KMS-11 (cell line): ENCODE measurements at regions not wholly inside any gene's neighbourhood (a gene's known extent, or its start where the extent isn't known, plus 50 kb on each side); places are given as distances from the start of the nearest gene placed in this dataset.

Source experiments
- H2AFZ ChIP-seq: fragments of 200-600 bp; sonication (generic); 2 replicates; pipeline ENCODE4 v1.6.1; 2016; ENCODE audit warnings: antibody characterized with exemption, mixed run types, low read depth
- H3K27ac ChIP-seq: fragments of 200-600 bp; sonication (generic); 2 replicates; pipeline ENCODE4 v1.6.1; 2016; ENCODE audit warnings: mild to moderate bottlenecking, mixed run types
- H3K27me3 ChIP-seq: fragments of 200-600 bp; sonication (generic); 2 replicates; pipeline ENCODE4 v1.6.1; 2017; ENCODE audit warnings: mild to moderate bottlenecking, low read depth, mixed run types, moderate library complexity; ENCODE audit not compliant: insufficient read depth
- H3K36me3 ChIP-seq: fragments of 200-600 bp; sonication (generic); 2 replicates; pipeline ENCODE4 v1.6.1; 2017; ENCODE audit warnings: mild to moderate bottlenecking, mixed run types; ENCODE audit not compliant: insufficient read depth
- H3K4me1 ChIP-seq: fragments of 200-600 bp; sonication (generic); 2 replicates; pipeline ENCODE4 v1.6.1; 2016; ENCODE audit warnings: mild to moderate bottlenecking, low read depth, mixed run types; ENCODE audit not compliant: poor library complexity, severe bottlenecking
- H3K4me2 ChIP-seq: fragments of 200-600 bp; sonication (generic); 2 replicates; pipeline ENCODE4 v1.7.0; 2016; ENCODE audit warnings: mild to moderate bottlenecking, mixed run types
- H3K4me3 ChIP-seq: fragments of 200-600 bp; sonication (generic); IDR thresholded peaks from 2 replicates; pipeline ENCODE4 v1.6.1; 2017; ENCODE audit warnings: low read depth, low read length, mixed read lengths; ENCODE audit not compliant: insufficient read depth
- H3K79me2 ChIP-seq: fragments of 200-600 bp; sonication (generic); 2 replicates; pipeline ENCODE4 v1.6.1; 2016; ENCODE audit warnings: low read depth, mixed run types; ENCODE audit not compliant: insufficient read depth
- H3K9ac ChIP-seq: fragments of 200-600 bp; sonication (generic); 2 replicates; pipeline ENCODE4 v1.6.1; 2016; ENCODE audit warnings: mild to moderate bottlenecking, mixed run types
- H4K20me1 ChIP-seq: fragments of 200-600 bp; sonication (generic); 2 replicates; pipeline ENCODE4 v1.6.1; 2016; ENCODE audit warnings: mild to moderate bottlenecking, mixed run types; ENCODE audit not compliant: insufficient read depth
- TF ChIP-seq, protein P1 (sequence below): fragments of 200-600 bp; sonication (generic); conservative IDR thresholded peaks from 2 replicates; pipeline ENCODE4 v1.6.1; 2017; ENCODE audit warnings: low read depth, mild to moderate bottlenecking, antibody characterized with exemption, low read length, moderate library complexity, mixed read lengths

DNA sequence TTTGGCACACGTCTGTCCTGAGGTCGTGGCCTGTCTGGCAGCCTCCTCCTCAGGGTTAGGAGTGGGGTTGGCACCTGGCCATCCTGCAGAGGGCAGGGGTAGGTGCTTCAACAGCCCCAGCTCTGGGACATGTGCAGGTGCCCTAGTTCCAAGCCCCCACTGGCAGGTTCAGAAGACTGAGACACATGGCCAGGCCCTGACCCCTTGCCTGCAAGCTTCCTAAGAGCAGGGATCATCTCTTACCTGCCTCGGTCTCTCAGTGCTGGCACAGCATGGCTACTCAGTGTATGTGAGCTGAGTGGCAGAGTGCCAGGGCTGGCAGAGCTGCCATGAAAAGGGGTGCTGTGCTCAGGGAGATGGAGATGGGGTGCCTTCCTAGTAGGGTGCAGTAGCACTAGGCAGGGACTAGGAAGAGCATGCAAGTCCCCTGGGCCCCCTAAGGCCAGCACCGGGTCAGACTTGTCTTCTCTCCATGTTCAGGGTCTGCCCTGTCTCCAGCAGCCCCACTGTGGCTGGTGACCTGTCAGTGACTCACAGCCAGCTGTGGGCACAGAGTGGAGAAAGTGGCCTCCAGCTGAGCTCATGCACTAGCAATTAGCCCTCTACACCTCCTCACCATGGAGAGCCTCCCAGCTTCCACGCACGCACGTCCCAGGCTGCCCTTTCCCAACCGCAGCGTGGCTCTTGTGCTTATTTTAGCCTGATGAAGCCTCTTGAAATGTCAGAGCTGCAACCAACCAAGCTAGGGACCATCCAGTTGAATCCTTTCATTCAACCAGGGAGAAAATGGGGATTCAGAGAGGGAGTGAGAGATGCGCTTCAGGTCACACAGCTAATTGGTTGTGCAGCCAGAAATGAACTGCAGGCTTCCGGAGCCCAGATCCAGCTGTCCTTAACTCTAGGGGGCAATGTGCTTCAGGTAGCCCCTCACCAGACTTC, 116.6 kb downstream of the MRPL14 start:
- no peaks in the 10 kb centered on the region for H3K27me3 ChIP-seq
- TF ChIP-seq, protein P1, sequence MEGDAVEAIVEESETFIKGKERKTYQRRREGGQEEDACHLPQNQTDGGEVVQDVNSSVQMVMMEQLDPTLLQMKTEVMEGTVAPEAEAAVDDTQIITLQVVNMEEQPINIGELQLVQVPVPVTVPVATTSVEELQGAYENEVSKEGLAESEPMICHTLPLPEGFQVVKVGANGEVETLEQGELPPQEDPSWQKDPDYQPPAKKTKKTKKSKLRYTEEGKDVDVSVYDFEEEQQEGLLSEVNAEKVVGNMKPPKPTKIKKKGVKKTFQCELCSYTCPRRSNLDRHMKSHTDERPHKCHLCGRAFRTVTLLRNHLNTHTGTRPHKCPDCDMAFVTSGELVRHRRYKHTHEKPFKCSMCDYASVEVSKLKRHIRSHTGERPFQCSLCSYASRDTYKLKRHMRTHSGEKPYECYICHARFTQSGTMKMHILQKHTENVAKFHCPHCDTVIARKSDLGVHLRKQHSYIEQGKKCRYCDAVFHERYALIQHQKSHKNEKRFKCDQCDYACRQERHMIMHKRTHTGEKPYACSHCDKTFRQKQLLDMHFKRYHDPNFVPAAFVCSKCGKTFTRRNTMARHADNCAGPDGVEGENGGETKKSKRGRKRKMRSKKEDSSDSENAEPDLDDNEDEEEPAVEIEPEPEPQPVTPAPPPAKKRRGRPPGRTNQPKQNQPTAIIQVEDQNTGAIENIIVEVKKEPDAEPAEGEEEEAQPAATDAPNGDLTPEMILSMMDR = no peak
- H3K4me2 ChIP-seq = no peak overlapping the region
- no peak overlapping the region for H3K9ac ChIP-seq
- H4K20me1 ChIP-seq = no peaks in the 10 kb centered on the region
- H3K27ac ChIP-seq = no peak overlapping the region
- no peak overlapping the region for H2AFZ ChIP-seq
- H3K4me3 ChIP-seq = no peak overlapping the region
- no peaks in the 10 kb centered on the region for H3K36me3 ChIP-seq
- H3K79me2 ChIP-seq = no peaks in the 10 kb centered on the region
- no peaks in the 10 kb centered on the region for H3K4me1 ChIP-seq

DNA sequence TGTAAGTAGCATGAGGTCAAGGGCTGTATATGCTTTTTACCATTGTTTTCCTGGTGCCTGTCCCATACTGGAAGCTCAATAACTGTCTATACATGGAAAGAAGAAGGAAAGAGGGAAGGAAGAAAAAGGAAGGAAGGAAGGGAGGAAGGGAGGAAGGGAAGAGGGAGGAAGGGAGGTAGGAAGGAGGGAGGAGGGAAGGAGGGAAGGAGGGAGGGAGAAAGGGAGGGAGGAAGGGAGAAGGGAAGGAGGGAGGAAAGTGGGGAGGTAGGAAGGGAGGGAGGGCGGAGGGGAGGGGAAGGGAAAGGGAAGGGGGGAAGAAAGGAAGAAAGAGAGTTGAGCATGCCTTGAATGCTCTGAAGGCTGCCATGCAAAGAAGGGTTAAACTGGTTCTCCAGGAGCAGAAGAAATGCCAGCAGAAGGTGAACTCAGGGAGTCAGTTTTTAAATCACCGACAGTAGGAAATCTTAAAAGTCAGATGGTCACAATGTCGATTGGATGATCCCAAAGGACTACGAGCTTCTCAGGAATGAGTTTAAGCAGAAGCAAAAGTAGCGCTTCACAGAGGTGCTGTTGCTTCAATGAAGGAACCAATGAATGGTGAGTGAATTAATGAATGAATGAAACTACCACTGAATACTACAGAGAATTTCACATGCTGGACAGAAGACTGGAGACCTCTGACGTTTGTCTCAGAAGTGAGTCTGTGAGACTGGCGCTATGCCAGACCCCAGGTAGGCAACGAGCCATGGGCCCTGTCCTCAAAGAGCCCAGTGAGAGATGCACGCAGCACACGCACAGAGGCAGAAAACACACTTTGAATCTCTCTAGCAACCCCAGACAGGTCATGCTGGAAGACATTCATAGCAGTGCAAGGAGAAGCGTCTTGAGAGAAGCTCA, 117.6 kb downstream of the MRPL14 start:
- Histone ChIP-seq H3K79me2 (no peaks in the 10 kb centered on the region), H3K36me3 (no peaks in the 10 kb centered on the region), H3K9ac (no peak overlapping the region), H4K20me1 (no peaks in the 10 kb centered on the region), H3K4me1 (no peaks in the 10 kb centered on the region), H3K4me3 (no peak overlapping the region), H3K27me3 (no peaks in the 10 kb centered on the region), H3K4me2 (no peak overlapping the region), H2AFZ (no peak overlapping the region), H3K27ac (no peak overlapping the region)
- TF ChIP-seq, protein P1 = no peak

DNA sequence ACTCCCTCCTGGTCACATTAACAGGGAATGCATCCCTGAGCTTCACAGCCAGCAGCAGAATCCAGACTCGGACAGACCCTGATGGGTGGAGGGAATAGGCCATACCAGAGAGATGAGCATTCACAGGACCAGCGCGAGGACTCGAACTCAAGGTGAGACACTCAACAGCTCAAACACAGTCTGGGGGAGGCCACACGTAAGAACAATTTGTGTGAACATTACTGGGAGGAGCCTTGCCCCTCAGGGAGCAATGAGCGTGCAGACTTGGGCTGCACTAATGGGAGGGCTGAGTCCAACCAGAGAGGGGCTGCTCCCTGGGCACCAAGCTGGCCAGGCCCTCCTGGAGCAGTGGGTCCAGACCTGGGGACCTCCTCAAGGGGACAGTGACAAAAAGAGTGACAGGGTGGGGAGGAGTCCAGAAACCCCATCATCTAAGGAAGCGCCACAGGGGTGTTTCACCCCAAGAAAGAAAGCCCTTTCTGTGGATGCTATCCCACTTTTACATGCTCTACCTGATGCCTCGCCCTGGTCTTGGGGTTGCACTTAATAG, 118.4 kb downstream of the MRPL14 start:
- TF ChIP-seq, protein P1 = no peak
- Histone ChIP-seq H4K20me1 (no peaks in the 10 kb centered on the region), H3K4me1 (no peaks in the 10 kb centered on the region), H3K4me3 (no peak overlapping the region), H2AFZ (no peak overlapping the region), H3K79me2 (no peaks in the 10 kb centered on the region), H3K4me2 (no peak overlapping the region), H3K36me3 (no peaks in the 10 kb centered on the region), H3K9ac (no peak overlapping the region), H3K27me3 (no peaks in the 10 kb centered on the region), H3K27ac (no peak overlapping the region)

DNA sequence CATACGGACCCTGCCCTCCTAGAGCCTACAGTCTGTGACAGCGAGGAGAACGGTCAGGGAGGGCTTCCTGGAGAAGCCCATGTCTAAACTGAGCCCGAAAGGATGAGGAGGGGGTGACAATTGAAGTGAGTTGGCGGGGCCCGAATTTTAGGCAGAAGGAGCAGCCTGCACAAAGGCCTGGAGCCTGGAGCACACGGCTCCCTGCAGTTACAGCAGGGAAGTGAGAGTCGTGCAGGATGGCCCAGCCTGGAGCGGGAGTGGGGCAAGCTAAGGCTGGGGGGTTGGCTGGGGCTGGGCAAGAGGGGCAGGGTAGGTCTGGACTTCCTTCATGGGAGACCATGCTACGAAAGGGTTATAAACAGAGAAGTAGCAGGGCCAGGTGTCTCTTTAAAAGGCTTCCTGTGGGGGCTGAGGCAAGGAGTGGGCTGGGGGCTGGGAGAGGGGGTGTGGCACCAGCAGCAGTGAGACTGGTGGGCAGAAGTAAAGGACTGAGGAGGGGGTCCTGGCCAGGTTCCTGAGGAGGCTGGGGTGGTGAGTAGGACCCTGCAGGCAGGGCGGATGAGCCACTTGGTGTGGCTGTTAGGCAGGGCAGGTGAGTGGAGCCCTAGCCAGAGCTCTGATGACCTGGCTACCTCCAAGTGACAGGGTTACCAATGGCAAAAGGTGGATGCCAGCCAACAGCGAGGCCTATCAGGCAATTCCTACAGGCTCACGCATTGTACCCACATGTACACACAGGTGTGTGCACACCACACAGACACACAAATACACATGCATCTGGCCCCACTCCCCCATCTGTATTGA, 119.2 kb downstream of the MRPL14 start:
- no peak overlapping the region for H3K9ac ChIP-seq
- no peaks in the 10 kb centered on the region for H4K20me1 ChIP-seq
- no peaks in the 10 kb centered on the region for H3K36me3 ChIP-seq
- H3K27me3 ChIP-seq = no peaks in the 10 kb centered on the region; the same call in 1 of the 2 replicates
- no peak overlapping the region for H3K4me2 ChIP-seq
- no peak overlapping the region for H3K4me3 ChIP-seq
- H2AFZ ChIP-seq = no peak overlapping the region
- no peak overlapping the region for H3K27ac ChIP-seq
- no peaks in the 10 kb centered on the region for H3K79me2 ChIP-seq
- no peaks in the 10 kb centered on the region for H3K4me1 ChIP-seq
- TF ChIP-seq, protein P1 = no peak
